Activated CD4-positive, alpha-beta T cell treated with anti-CD3 and anti-CD28 coated beads, Interleukin-2, amount 50 U/mL, for 24 hours (primary cell): ENCODE measurements at regions not wholly inside any gene's neighbourhood (a gene's known extent, or its start where the extent isn't known, plus 50 kb on each side); places are given as distances from the start of the nearest gene placed in this dataset.

Experiments
- DNase-seq, 2 donors: peaks; one replicate each; pipeline ENCODE4 v3.0.0-alpha.2; 2020; ENCODE audit warnings: low read depth in 1 of 2, low spot score in 1 of 2

- DNase-seq: no peak
These were observed 311.7 kb downstream of the EIPR1 start for GRCh38 chr2:3065928-3066327.

GRCh38 chr2:3062476-3063260, 314.9 kb downstream of the EIPR1 start:
- no peak for DNase-seq

- no peak for DNase-seq
These were observed 317.6 kb downstream of the EIPR1 start for GRCh38 chr2:3060049-3060448.

- DNase-seq: no peak
These were observed 318.3 kb downstream of the EIPR1 start for GRCh38 chr2:3059141-3059925.

- DNase-seq: no peak
These were observed 323.6 kb downstream of the EIPR1 start for GRCh38 chr2:3054066-3054465.

- no peak for DNase-seq
These were observed 326.4 kb downstream of the EIPR1 start for GRCh38 chr2:3051266-3051665.

GRCh38 chr2:3046170-3046865, 331.3 kb downstream of the EIPR1 start:
- DNase-seq: no peak

GRCh38 chr2:3045318-3045921, 332.2 kb downstream of the EIPR1 start:
- no peak for DNase-seq

GRCh38 chr2:3044587-3045317, 332.9 kb downstream of the EIPR1 start:
- no peak for DNase-seq

GRCh38 chr2:3043726-3044125, 333.9 kb downstream of the EIPR1 start:
- no peak for DNase-seq

GRCh38 chr2:3042601-3043585, 334.7 kb downstream of the EIPR1 start:
- DNase-seq: no peak

GRCh38 chr2:3041841-3042600, 335.6 kb downstream of the EIPR1 start:
- no peak for DNase-seq

- no peak for DNase-seq
These were observed 336.4 kb downstream of the EIPR1 start for GRCh38 chr2:3041246-3041645.

- DNase-seq: no peak
These were observed 337.0 kb downstream of the EIPR1 start for GRCh38 chr2:3040496-3041140.

GRCh38 chr2:3040066-3040428, 337.6 kb downstream of the EIPR1 start:
- DNase-seq: no peak

- no peak for DNase-seq
These were observed 338.2 kb downstream of the EIPR1 start for GRCh38 chr2:3039188-3040065.

GRCh38 chr2:3038636-3039035, 339.0 kb downstream of the EIPR1 start:
- no peak for DNase-seq
